Neural progenitor cell (in vitro differentiated cells): ENCODE measurements at regions not wholly inside any gene's neighbourhood (a gene's known extent, or its start where the extent isn't known, plus 50 kb on each side); places are given as distances from the start of the nearest gene placed in this dataset.

ENCODE experiments used
- EZH2 ChIP-seq: fragments of 200-600 bp; sonication (generic); IDR thresholded peaks from 2 replicates; pipeline ENCODE4 v1.6.1; 2017; ENCODE audit warnings: antibody characterized with exemption, mild to moderate bottlenecking, moderate library complexity
- TF ChIP-seq, protein P1 (sequence below): fragments of 200-600 bp; sonication (generic); IDR thresholded peaks from 2 replicates; pipeline ENCODE4 v1.5.1; 2017; ENCODE audit warnings: antibody characterized with exemption, mild to moderate bottlenecking

GRCh38 chr1:192951691-192952460 lies 107.3 kb downstream of the UCHL5 start:
- no peak for TF ChIP-seq EZH2
- TF ChIP-seq, protein P1, sequence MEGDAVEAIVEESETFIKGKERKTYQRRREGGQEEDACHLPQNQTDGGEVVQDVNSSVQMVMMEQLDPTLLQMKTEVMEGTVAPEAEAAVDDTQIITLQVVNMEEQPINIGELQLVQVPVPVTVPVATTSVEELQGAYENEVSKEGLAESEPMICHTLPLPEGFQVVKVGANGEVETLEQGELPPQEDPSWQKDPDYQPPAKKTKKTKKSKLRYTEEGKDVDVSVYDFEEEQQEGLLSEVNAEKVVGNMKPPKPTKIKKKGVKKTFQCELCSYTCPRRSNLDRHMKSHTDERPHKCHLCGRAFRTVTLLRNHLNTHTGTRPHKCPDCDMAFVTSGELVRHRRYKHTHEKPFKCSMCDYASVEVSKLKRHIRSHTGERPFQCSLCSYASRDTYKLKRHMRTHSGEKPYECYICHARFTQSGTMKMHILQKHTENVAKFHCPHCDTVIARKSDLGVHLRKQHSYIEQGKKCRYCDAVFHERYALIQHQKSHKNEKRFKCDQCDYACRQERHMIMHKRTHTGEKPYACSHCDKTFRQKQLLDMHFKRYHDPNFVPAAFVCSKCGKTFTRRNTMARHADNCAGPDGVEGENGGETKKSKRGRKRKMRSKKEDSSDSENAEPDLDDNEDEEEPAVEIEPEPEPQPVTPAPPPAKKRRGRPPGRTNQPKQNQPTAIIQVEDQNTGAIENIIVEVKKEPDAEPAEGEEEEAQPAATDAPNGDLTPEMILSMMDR, result no peak
